RCC 7860 (cell line): ENCODE measurements at regions not wholly inside any gene's neighbourhood (a gene's known extent, or its start where the extent isn't known, plus 50 kb on each side); places are given as distances from the start of the nearest gene placed in this dataset.

ENCODE experiments used
- DNase-seq: peaks from one replicate; pipeline ENCODE4 v3.0.0-alpha.2; 2015; ENCODE audit warnings: low spot score
- FAIRE-seq: peaks from 2 replicates; lab custom pipeline; 2012; peaks lifted over from hg19 to GRCh38; lab: Jason Lieb, UNC

DNA sequence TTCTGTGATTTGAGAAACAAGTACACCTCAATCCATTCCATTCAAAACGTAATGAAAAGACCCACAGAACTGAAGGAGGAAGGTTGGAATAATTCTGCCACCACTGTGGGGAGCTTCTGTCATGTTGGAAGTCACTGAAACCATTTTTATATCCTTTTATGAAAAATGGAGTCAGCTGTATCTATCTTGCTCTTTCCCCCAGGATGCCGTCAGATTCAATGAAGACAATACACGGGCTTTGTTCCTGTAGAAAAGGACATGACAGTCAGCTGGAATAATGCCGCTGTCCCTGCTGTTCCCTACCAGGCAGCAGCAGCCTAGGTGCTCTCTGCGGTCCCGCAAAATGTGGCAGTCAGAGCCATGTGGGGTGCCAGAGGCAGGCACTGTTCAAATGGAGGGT lies 52.5 kb upstream of the APCDD1 start:
- DNase-seq (no peak), FAIRE-seq (no peak)

DNA sequence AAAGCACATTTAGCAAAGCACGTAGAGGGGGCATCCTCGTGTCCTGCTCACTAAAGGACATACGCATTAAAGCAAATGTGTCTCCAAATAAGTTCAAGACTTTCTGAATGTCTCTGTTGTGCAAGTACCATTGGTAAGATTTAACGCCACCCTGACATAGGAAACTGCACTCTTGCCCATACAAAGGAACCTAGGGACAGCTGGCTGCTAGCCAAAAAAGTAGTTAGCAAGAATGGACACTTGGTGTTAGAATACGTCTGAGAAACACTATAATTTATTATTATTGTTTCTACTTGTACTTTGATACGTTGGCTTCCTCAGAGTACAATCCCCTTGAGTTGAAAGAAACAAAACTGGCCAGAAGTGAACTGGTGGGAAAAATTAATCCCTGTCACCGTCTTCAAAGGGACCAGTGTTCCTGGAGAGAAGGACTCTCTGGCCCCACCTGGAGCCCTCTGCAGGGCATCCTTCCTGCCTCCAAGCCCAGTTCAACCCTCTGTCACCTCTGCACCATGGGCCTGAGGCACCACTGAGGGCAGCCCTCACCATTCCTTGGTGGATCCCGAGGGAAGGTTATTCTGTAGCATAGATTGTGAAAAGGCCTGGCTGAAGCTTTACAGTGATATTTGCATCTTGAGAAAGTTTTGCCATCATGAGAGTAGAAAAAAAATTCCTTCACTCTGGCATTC lies 51.4 kb upstream of the APCDD1 start:
- FAIRE-seq (no peak), DNase-seq (no peak)

DNA sequence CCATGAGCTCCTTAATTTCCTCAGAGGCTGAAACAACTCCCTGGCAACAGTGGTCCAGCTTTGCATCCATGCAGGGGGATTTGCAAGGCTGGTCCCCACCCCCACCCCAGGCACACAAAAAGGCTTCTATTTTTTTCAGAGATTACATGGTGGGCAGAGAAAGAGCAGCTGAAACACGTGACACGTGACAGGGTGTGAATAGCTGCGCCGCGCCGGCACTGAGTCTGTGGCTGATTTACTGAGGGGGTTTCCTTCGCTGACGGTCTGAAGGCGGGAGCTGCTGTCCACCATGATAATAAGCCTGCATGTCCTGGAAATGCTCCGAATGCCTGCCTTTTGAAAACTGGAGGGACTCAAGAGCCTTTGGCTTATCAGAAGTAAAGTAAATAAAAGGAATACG lies 50.7 kb upstream of the APCDD1 start:
- no peak for FAIRE-seq
- DNase-seq: no peak

DNA sequence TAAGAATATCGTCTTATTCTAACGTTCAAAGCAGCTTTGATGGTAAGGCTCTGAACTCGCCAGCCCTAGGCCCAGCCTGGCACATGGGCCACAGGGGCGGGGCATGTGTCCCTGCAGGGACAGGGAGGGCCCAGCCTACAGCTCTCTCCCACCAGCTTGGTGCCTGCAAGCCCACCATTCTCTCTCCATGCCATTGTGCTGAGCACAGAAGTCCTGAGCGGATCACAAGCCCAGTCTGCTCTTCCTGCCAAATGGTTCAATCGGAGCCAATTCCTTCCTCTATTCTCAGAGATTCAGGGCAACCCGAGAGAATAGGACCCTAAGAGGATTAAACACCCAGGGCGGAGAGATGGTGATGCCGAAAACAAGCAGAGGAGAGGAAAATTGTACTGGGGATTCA lies 50.3 kb upstream of the APCDD1 start:
- FAIRE-seq: no peak
- DNase-seq: no peak
